NCI-H2081 treated with DMSO at 0.1 percent for 48 hours (cell line): ENCODE measurements at regions not wholly inside any gene's neighbourhood (a gene's known extent, or its start where the extent isn't known, plus 50 kb on each side); places are given as distances from the start of the nearest gene placed in this dataset.
"Not testable (repeated sequence)": the region's sequence is repeated elsewhere in the genome, so short reads cannot be mapped to it uniquely, and the experiment has no call there.

Source experiments
- DNase-seq: peaks from one replicate; lab custom pipeline; 2025; lab: John Stamatoyannopoulos, UW

GRCh38 chrX:25640276-25640675 lies 497.9 kb upstream of the MAGEB18 start:
- no peak for DNase-seq

GRCh38 chrX:25646156-25646555 lies 492.0 kb upstream of the MAGEB18 start:
- DNase-seq: no peak

GRCh38 chrX:25648790-25649189 lies 489.4 kb upstream of the MAGEB18 start:
- no peak for DNase-seq

GRCh38 chrX:25650216-25650820 lies 487.8 kb upstream of the MAGEB18 start:
- no peak for DNase-seq

- no peak for DNase-seq
These were observed 478.8 kb upstream of the MAGEB18 start for GRCh38 chrX:25659317-25659716.

- no peak for DNase-seq
These were observed 474.4 kb upstream of the MAGEB18 start for GRCh38 chrX:25663701-25664100.

GRCh38 chrX:25665431-25665830 lies 472.7 kb upstream of the MAGEB18 start:
- no peak for DNase-seq

GRCh38 chrX:25667681-25668080 lies 470.5 kb upstream of the MAGEB18 start:
- no peak for DNase-seq

GRCh38 chrX:25674776-25675175 lies 463.4 kb upstream of the MAGEB18 start:
- no peak for DNase-seq

GRCh38 chrX:25701876-25702275 lies 436.3 kb upstream of the MAGEB18 start:
- DNase-seq: no peak

- DNase-seq: no peak
These were observed 421.0 kb upstream of the MAGEB18 start for GRCh38 chrX:25717122-25717521.

GRCh38 chrX:25721564-25721963 lies 416.6 kb upstream of the MAGEB18 start:
- DNase-seq: no peak

- DNase-seq: no peak
These were observed 411.6 kb upstream of the MAGEB18 start for GRCh38 chrX:25726539-25726938.

- DNase-seq: no peak
These were observed 405.0 kb upstream of the MAGEB18 start for GRCh38 chrX:25733148-25733547.

GRCh38 chrX:25737540-25737939 lies 400.6 kb upstream of the MAGEB18 start:
- DNase-seq: no peak

- no peak for DNase-seq
These were observed 395.8 kb upstream of the MAGEB18 start for GRCh38 chrX:25742334-25742733.

GRCh38 chrX:25754399-25754798 lies 383.7 kb upstream of the MAGEB18 start:
- no peak for DNase-seq

GRCh38 chrX:25755194-25755593 lies 382.9 kb upstream of the MAGEB18 start:
- DNase-seq: no peak

- DNase-seq: no peak
These were observed 375.5 kb upstream of the MAGEB18 start for GRCh38 chrX:25762656-25763055.

GRCh38 chrX:25771853-25772252 lies 366.3 kb upstream of the MAGEB18 start:
- DNase-seq: not testable (repeated sequence)

GRCh38 chrX:25797796-25798195 lies 340.3 kb upstream of the MAGEB18 start:
- not testable (repeated sequence) for DNase-seq

GRCh38 chrX:25805744-25806143 lies 332.4 kb upstream of the MAGEB18 start:
- no peak for DNase-seq

- DNase-seq: no peak
These were observed 331.1 kb upstream of the MAGEB18 start for GRCh38 chrX:25807022-25807421.

- no peak for DNase-seq
These were observed 327.9 kb upstream of the MAGEB18 start for GRCh38 chrX:25810202-25810601.

- no peak for DNase-seq
These were observed 318.3 kb upstream of the MAGEB18 start for GRCh38 chrX:25819879-25820278.
